ENCODE measurements at regions not wholly inside any gene's neighbourhood (a gene's known extent, or its start where the extent isn't known, plus 50 kb on each side); places are given as distances from the start of the nearest gene placed in this dataset.

DNA sequence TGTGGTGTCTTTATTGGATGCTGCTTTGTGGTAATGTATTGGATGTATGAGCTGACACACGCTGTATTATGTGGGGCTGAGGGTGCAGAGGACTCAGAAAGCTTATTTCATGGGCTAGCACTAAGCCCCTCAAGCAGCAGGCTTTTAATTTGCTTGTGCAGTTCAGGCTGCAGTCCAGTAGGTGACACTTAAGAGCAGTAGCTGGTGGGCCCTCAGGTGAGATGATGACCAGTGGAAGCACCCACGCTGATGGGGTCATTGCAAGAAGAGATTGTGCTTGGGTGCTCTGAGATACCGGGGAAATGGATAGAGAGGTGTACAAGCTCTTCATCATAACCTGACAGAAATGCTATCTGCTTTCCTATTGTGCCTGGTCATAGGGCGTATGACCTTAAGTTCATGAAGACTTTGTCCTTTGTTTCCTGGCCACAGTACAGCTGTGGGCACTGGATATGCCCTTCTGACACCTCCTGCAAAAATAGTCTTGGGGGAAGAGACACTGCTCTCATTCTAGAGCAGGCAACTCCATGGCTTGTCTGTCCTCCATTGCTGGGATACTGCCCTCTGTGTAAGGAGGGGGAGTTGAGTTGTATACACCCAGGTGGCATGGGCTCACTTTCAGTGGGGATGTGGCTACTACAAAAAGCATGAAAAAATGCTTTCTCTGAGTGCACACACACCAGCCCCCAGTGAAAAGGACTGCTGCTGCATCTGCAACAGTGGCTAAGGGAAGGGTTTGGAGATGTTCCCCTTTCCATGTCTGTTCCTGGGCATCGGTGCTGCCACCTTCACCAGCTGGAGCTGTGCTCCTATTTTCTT is 205.7 kb upstream of the ZSWIM2 start:
- H3K4me1 Mint-ChIP-seq, result no peaks in the 10 kb centered on the region
- no peak for TF ChIP-seq CTCF (IDR thresholded peaks at IDR 0.05)
- H3K9me3 Mint-ChIP-seq, result peaks cover 8 to 16% of the 10 kb centered on the region in 2 donors
- no peaks in the 10 kb centered on the region for H3K9me3 ChIP-seq (ENCODE audit: control insufficient read depth, insufficient read depth, low read length)
- H3K27me3 ChIP-seq (ENCODE audit: control insufficient read depth, insufficient read depth, low read length), result no peaks in the 10 kb centered on the region
- H3K36me3 Mint-ChIP-seq, result peaks cover 7% of the 10 kb centered on the region
- intact Hi-C loops (cut with micrococcal nuclease), result no loop called here
- WGBS (ENCODE audit: insufficient coverage), result 71% methylated on average over 5 of the region's 5 CpGs
- H3K36me3 ChIP-seq (ENCODE audit: control insufficient read depth, insufficient read depth, low read length), result no peaks in the 10 kb centered on the region
- H3K4me1 ChIP-seq (ENCODE audit: control insufficient read depth, insufficient read depth, low read length), result no peaks in the 10 kb centered on the region
- DNase-seq (no peak), ATAC-seq (no peak)
- no peaks in the 10 kb centered on the region for H3K27me3 Mint-ChIP-seq (ENCODE audit: low read depth in 2 of 2)
- H3K27ac ChIP-seq (ENCODE audit: low read length), result no peak overlapping the region
- no peak overlapping the region for H3K4me3 Mint-ChIP-seq
- H3K27ac Mint-ChIP-seq, result no peak overlapping the region
- no peak overlapping the region for H3K4me3 ChIP-seq (ENCODE audit: low read length)

GRCh38 chr2:187051350-187051749 is 202.4 kb upstream of the ZSWIM2 start:
- no peaks in the 10 kb centered on the region for H3K4me1 ChIP-seq (ENCODE audit: control insufficient read depth, insufficient read depth, low read length)
- 83% methylated on average over 1 of the region's 1 CpG for WGBS (ENCODE audit: insufficient coverage)
- H3K4me3 ChIP-seq (ENCODE audit: low read length), result no peak overlapping the region
- no peaks in the 10 kb centered on the region for H3K9me3 ChIP-seq (ENCODE audit: control insufficient read depth, insufficient read depth, low read length)
- TF ChIP-seq CTCF (IDR thresholded peaks at IDR 0.05), result no peak
- H3K4me3 Mint-ChIP-seq, result no peak overlapping the region
- no peaks in the 10 kb centered on the region for H3K4me1 Mint-ChIP-seq
- H3K36me3 Mint-ChIP-seq, result peaks cover 7% of the 10 kb centered on the region
- H3K27me3 ChIP-seq (ENCODE audit: control insufficient read depth, insufficient read depth, low read length), result no peaks in the 10 kb centered on the region
- no peaks in the 10 kb centered on the region for H3K36me3 ChIP-seq (ENCODE audit: control insufficient read depth, insufficient read depth, low read length)
- ATAC-seq, result no peak
- no peaks in the 10 kb centered on the region for H3K27me3 Mint-ChIP-seq (ENCODE audit: low read depth in 2 of 2)
- H3K9me3 Mint-ChIP-seq, result peaks cover 9 to 13% of the 10 kb centered on the region in 2 donors
- DNase-seq, result no peak
- H3K27ac ChIP-seq (ENCODE audit: low read length), result no peak overlapping the region
- intact Hi-C loops (cut with micrococcal nuclease), result no loop called here
- no peak overlapping the region for H3K27ac Mint-ChIP-seq

DNA sequence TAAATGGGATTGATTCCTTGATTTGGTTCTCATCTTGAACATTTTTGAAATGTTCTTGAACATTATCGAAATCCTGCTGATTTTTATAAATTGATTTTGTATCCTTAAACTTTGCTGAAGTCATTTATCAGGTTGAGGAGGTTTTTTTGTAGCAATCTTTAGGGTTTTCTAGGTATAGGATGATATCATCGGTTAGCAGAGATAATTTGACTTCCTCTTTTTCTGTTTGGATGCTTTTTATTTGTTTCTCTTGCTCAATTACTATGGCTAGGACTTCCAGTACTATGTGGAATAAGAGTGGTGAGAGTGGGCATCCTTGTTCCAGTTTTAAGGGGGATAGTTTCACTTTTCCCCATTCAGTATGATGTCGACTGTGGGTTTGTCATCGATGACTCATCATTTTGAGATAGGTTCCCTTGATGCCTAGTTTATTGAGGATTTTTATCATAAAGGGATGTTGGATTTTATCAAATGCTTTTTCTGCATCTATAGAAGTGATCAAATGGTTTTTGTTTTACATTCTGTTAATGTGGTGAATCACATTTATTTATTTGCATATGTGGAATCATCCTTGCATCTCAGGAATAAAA is 201.5 kb upstream of the ZSWIM2 start:
- 90% methylated on average over 4 of the region's 4 CpGs for WGBS (ENCODE audit: insufficient coverage)

More for the DNA sequence above, 201.5 kb upstream of the ZSWIM2 start:
- H3K27me3 ChIP-seq (ENCODE audit: control insufficient read depth, insufficient read depth, low read length), result no peaks in the 10 kb centered on the region
- H3K4me3 Mint-ChIP-seq, result no peak overlapping the region
- ATAC-seq (no peak), DNase-seq (no peak)
- no peak overlapping the region for H3K27ac Mint-ChIP-seq
- H3K4me1 ChIP-seq (ENCODE audit: control insufficient read depth, insufficient read depth, low read length), result no peaks in the 10 kb centered on the region
- peaks cover 10 to 14% of the 10 kb centered on the region in 2 donors for H3K9me3 Mint-ChIP-seq
- intact Hi-C loops (cut with micrococcal nuclease), result no loop called here
- no peaks in the 10 kb centered on the region for H3K36me3 ChIP-seq (ENCODE audit: control insufficient read depth, insufficient read depth, low read length)
- no peaks in the 10 kb centered on the region for H3K4me1 Mint-ChIP-seq
- TF ChIP-seq CTCF (IDR thresholded peaks at IDR 0.05), result no peak
- H3K9me3 ChIP-seq (ENCODE audit: control insufficient read depth, insufficient read depth, low read length), result no peaks in the 10 kb centered on the region
- H3K27ac ChIP-seq (ENCODE audit: low read length), result no peak overlapping the region
- H3K27me3 Mint-ChIP-seq (ENCODE audit: low read depth in 2 of 2), result no peaks in the 10 kb centered on the region
- no peak overlapping the region for H3K4me3 ChIP-seq (ENCODE audit: low read length)
- peaks cover 7% of the 10 kb centered on the region for H3K36me3 Mint-ChIP-seq

All from natural killer cell (primary cell).